Stimulated activated CD4-positive, alpha-beta T cell treated with anti-CD3 and anti-CD28 coated beads, Interleukin-12 subunit alpha, Interleukin-12 subunit beta, amount 100 ng/mL, for 24 hours (primary cell): ENCODE measurements at regions not wholly inside any gene's neighbourhood (a gene's known extent, or its start where the extent isn't known, plus 50 kb on each side); places are given as distances from the start of the nearest gene placed in this dataset.
"Not testable (repeated sequence)": the region's sequence is repeated elsewhere in the genome, so short reads cannot be mapped to it uniquely, and the experiment has no call there.

Experiments
- DNase-seq, 2 experiments: peaks; one replicate each; pipeline ENCODE4 v3.0.0-alpha.2; 2020; ENCODE audit warnings: low read depth in 2 of 2

- DNase-seq = no peak
Observed at GRCh38 chrX:2640436-2641150, 50.5 kb upstream of the CD99 start.

- DNase-seq = no peak
Observed at GRCh38 chrX:2638279-2638678, 52.8 kb upstream of the CD99 start.

- no peak for DNase-seq
Observed at GRCh38 chrX:2635342-2635741, 55.8 kb upstream of the CD99 start.

GRCh38 chrX:2632533-2633504 lies 58.3 kb upstream of the CD99 start:
- DNase-seq = no peak

GRCh38 chrX:2631743-2632532 lies 59.2 kb upstream of the CD99 start:
- no peak for DNase-seq

- not testable (repeated sequence) for DNase-seq
Observed at GRCh38 chrX:2630935-2631742, 60.0 kb upstream of the CD99 start.

GRCh38 chrX:2630008-2630934 lies 60.8 kb upstream of the CD99 start:
- not testable (repeated sequence) for DNase-seq

- no peak for DNase-seq
Observed at GRCh38 chrX:2629316-2630007, 61.6 kb upstream of the CD99 start.

GRCh38 chrX:2628751-2629315 lies 62.3 kb upstream of the CD99 start:
- DNase-seq = no peak

GRCh38 chrX:2627272-2627867 lies 63.7 kb upstream of the CD99 start:
- DNase-seq = peak in 1 of 2 experiments; percentile 25

- no peak for DNase-seq
Observed at GRCh38 chrX:2626750-2627149, 64.3 kb upstream of the CD99 start.

- no peak for DNase-seq
Observed at GRCh38 chrX:2620576-2620975, 70.5 kb upstream of the CD99 start.

- DNase-seq = no peak
Observed at GRCh38 chrX:2618516-2618915, 72.6 kb upstream of the CD99 start.

GRCh38 chrX:2614911-2615310 lies 76.2 kb upstream of the CD99 start:
- DNase-seq = no peak

GRCh38 chrX:2610246-2611170 lies 80.6 kb upstream of the CD99 start:
- DNase-seq = no peak

GRCh38 chrX:2609431-2610238 lies 81.5 kb upstream of the CD99 start:
- no peak for DNase-seq
